ENCODE measurements at regions not wholly inside any gene's neighbourhood (a gene's known extent, or its start where the extent isn't known, plus 50 kb on each side); places are given as distances from the start of the nearest gene placed in this dataset.

GRCh38 chr18:75503615-75504014 lies 76.1 kb upstream of the SMIM21 start:
- Histone ChIP-seq H3K27ac (replicated peaks) (no peak overlapping the region), H3K4me3 (replicated peaks; ENCODE audit: insufficient read depth, low read length) (no peak overlapping the region), H3K27me3 (ENCODE audit: insufficient read depth, poor library complexity, severe bottlenecking) (no peaks in the 10 kb centered on the region)
- DNase-seq (ENCODE audit: low read depth in 1 of 2, low spot score in 1 of 2): no peak
- TF ChIP-seq SPI1 (IDR thresholded peaks at IDR 0.05; ENCODE audit: borderline replicate concordance, low read depth): no peak
- no peak for TF ChIP-seq GABPA (IDR thresholded peaks at IDR 0.05; ENCODE audit: low read depth)
- no peak for TF ChIP-seq POLR2AphosphoS5 (IDR thresholded peaks at IDR 0.05; ENCODE audit: low read depth)
- no peak for TF ChIP-seq CTCF (IDR thresholded peaks at IDR 0.05; ENCODE audit: insufficient read depth, low read length)
- no peak for TF ChIP-seq REST (IDR thresholded peaks at IDR 0.05; ENCODE audit: insufficient replicate concordance, low read depth)

- no peak for DNase-seq (ENCODE audit: low read depth in 1 of 2, low spot score in 1 of 2)
- Histone ChIP-seq H3K4me3 (replicated peaks; ENCODE audit: insufficient read depth, low read length) (no peak overlapping the region), H3K27ac (replicated peaks) (no peak overlapping the region), H3K27me3 (ENCODE audit: insufficient read depth, poor library complexity, severe bottlenecking) (no peaks in the 10 kb centered on the region)
- TF ChIP-seq POLR2AphosphoS5 (IDR thresholded peaks at IDR 0.05; ENCODE audit: low read depth) (no peak), SPI1 (IDR thresholded peaks at IDR 0.05; ENCODE audit: borderline replicate concordance, low read depth) (no peak), REST (IDR thresholded peaks at IDR 0.05; ENCODE audit: insufficient replicate concordance, low read depth) (no peak), CTCF (IDR thresholded peaks at IDR 0.05; ENCODE audit: insufficient read depth, low read length) (no peak), GABPA (IDR thresholded peaks at IDR 0.05; ENCODE audit: low read depth) (no peak)
Measured at GRCh38 chr18:75502286-75502685, 74.8 kb upstream of the SMIM21 start.

GRCh38 chr18:75500545-75500944 lies 73.0 kb upstream of the SMIM21 start:
- H3K4me3 ChIP-seq (replicated peaks; ENCODE audit: insufficient read depth, low read length): no peak overlapping the region
- TF ChIP-seq REST (IDR thresholded peaks at IDR 0.05; ENCODE audit: insufficient replicate concordance, low read depth) (no peak), CTCF (IDR thresholded peaks at IDR 0.05; ENCODE audit: insufficient read depth, low read length) (no peak), GABPA (IDR thresholded peaks at IDR 0.05; ENCODE audit: low read depth) (no peak), SPI1 (IDR thresholded peaks at IDR 0.05; ENCODE audit: borderline replicate concordance, low read depth) (no peak), POLR2AphosphoS5 (IDR thresholded peaks at IDR 0.05; ENCODE audit: low read depth) (no peak)
- no peak overlapping the region for H3K27ac ChIP-seq (replicated peaks)
- H3K27me3 ChIP-seq (ENCODE audit: insufficient read depth, poor library complexity, severe bottlenecking): no peaks in the 10 kb centered on the region
- DNase-seq (ENCODE audit: low read depth in 1 of 2, low spot score in 1 of 2): no peak

Data from HL-60 (cell line).